A673 (cell line): ENCODE measurements at regions not wholly inside any gene's neighbourhood (a gene's known extent, or its start where the extent isn't known, plus 50 kb on each side); places are given as distances from the start of the nearest gene placed in this dataset.

Experiments
- BruUV-seq: library from RNA; stranded (reverse); fragments of 400-500 nt; replicated peaks from 2 replicates; lab custom pipeline; 2021; lab: Mats Ljungman, UMichigan
- CTCF ChIA-PET: fragments of 300-600 bp; sonication (Branson Sonifier 250); formaldehyde crosslinking; loops from one replicate; lab custom pipeline; 2022; ENCODE audit warnings: antibody characterized with exemption; lab: Charles Lee
- POLR2A ChIA-PET: fragments of 300-600 bp; sonication (Branson Sonifier 250); formaldehyde crosslinking; loops from one replicate; lab custom pipeline; 2022; ENCODE audit warnings: antibody characterized with exemption; ENCODE audit not compliant: low non-redundant PET; lab: Charles Lee
- DNase-seq: peaks from one replicate; pipeline ENCODE4 v3.0.0-alpha.2; 2015; ENCODE audit warnings: low spot score
- H3K27ac ChIP-seq: fragments of 200-600 bp; sonication (generic); 2 replicates; pipeline ENCODE4 v1.5.1; 2016; ENCODE audit warnings: mixed run types, low read depth, mild to moderate bottlenecking, mixed read lengths, antibody characterized with exemption, low read length; ENCODE audit not compliant: poor library complexity, severe bottlenecking
- H3K27me3 ChIP-seq: fragments of 200-600 bp; sonication (generic); replicated peaks from 2 replicates; pipeline ENCODE4 v1.6.1; 2017; ENCODE audit warnings: mixed run types, low read depth, mild to moderate bottlenecking, mixed read lengths, antibody characterized with exemption, low read length; ENCODE audit not compliant: insufficient read depth, poor library complexity
- H3K36me3 ChIP-seq: fragments of 200-600 bp; sonication (generic); 2 replicates; pipeline ENCODE4 v1.6.1; 2016; ENCODE audit warnings: mixed run types, mild to moderate bottlenecking, mixed read lengths, antibody characterized with exemption, low read length; ENCODE audit not compliant: insufficient read depth, poor library complexity, severe bottlenecking
- H3K4me1 ChIP-seq: fragments of 200-600 bp; sonication (generic); 2 replicates; pipeline ENCODE4 v1.6.1; 2017; ENCODE audit warnings: mixed run types, mild to moderate bottlenecking, mixed read lengths, antibody characterized with exemption, low read length; ENCODE audit not compliant: insufficient read depth, poor library complexity, severe bottlenecking
- H3K4me3 ChIP-seq: fragments of 200-600 bp; sonication (generic); 2 replicates; pipeline ENCODE4 v1.5.1; 2016; ENCODE audit warnings: low read depth, mixed run types, mild to moderate bottlenecking, mixed read lengths, low read length; ENCODE audit not compliant: poor library complexity, severe bottlenecking
- H3K9me3 ChIP-seq: fragments of 200-600 bp; sonication (generic); 2 replicates; pipeline ENCODE4 v1.6.1; 2016; ENCODE audit warnings: mixed run types, low read depth, mild to moderate bottlenecking, mixed read lengths, antibody characterized with exemption, low read length; ENCODE audit not compliant: poor library complexity, severe bottlenecking
- CTCF ChIP-seq: fragments of 300-800, 200-600 bp; sonication (generic); conservative IDR thresholded peaks from 2 replicates; pipeline ENCODE4 v1.5.1; 2017; ENCODE audit warnings: low read depth, mild to moderate bottlenecking, antibody characterized with exemption, low read length, moderate library complexity, mixed read lengths
- EZH2 ChIP-seq: fragments of 200-600 bp; sonication (generic); IDR thresholded peaks from 2 replicates; pipeline ENCODE4 v1.6.1; 2017; ENCODE audit warnings: borderline replicate concordance, low read depth, mild to moderate bottlenecking, mixed read lengths, antibody characterized with exemption, low read length; ENCODE audit not compliant: poor library complexity, severe bottlenecking
- intact Hi-C: fragments of 100-400 bp; cut with micrococcal nuclease; formaldehyde crosslinking; loops from one replicate; pipeline ENCODE4 v1.10.0; 2022; ENCODE audit not compliant: unreplicated experiment

GRCh38 chr7:116150588-116150987, 59.8 kb upstream of the TES start:
- TF ChIP-seq CTCF = no peak
- no peak for TF ChIP-seq EZH2
- no peak overlapping the region for H3K27ac ChIP-seq

GRCh38 chr7:116152276-116152675, 58.1 kb upstream of the TES start:
- H3K27ac ChIP-seq = no peak overlapping the region
- H3K36me3 ChIP-seq = no peaks in the 10 kb centered on the region
- intact Hi-C loops = no loop called here
- DNase-seq = no peak
- no peaks in the 10 kb centered on the region for H3K27me3 ChIP-seq
- H3K4me1 ChIP-seq = no peaks in the 10 kb centered on the region
- no peak for TF ChIP-seq CTCF
- TF ChIP-seq EZH2 = no peak
- H3K4me3 ChIP-seq = no peak overlapping the region
- no peaks in the 10 kb centered on the region for H3K9me3 ChIP-seq
- BruUV-seq = no TSS peak
- ChIA-PET POLR2A (no interaction called here), CTCF (interaction anchor here (0.6 kb wide), 1 partner anchor 1495 kb away, joined by 4 read pairs; no protein-coding TSS in a partner anchor)

More at GRCh38 chr7:116150588-116150987, 59.8 kb upstream of the TES start:
- ChIA-PET POLR2A (no interaction called here), CTCF (no interaction called here)
- intact Hi-C loops = no loop called here
- no peaks in the 10 kb centered on the region for H3K9me3 ChIP-seq
- DNase-seq = no peak
- H3K27me3 ChIP-seq = no peaks in the 10 kb centered on the region
- no peaks in the 10 kb centered on the region for H3K4me1 ChIP-seq
- no peaks in the 10 kb centered on the region for H3K36me3 ChIP-seq
- no peak overlapping the region for H3K4me3 ChIP-seq
- BruUV-seq = no TSS peak

- BruUV-seq = no TSS peak
- intact Hi-C loops = no loop called here
- POLR2A ChIA-PET = no interaction called here
- Histone ChIP-seq H3K27ac (no peak overlapping the region), H3K27me3 (no peaks in the 10 kb centered on the region), H3K9me3 (no peaks in the 10 kb centered on the region), H3K36me3 (no peaks in the 10 kb centered on the region), H3K4me1 (no peaks in the 10 kb centered on the region), H3K4me3 (no peak overlapping the region)
- no peak for DNase-seq
- no peak for TF ChIP-seq EZH2
- TF ChIP-seq CTCF = no peak
- CTCF ChIA-PET = no interaction called here
These were observed 57.3 kb upstream of the TES start for GRCh38 chr7:116153050-116153449.
